ENCODE measurements at regions not wholly inside any gene's neighbourhood (a gene's known extent, or its start where the extent isn't known, plus 50 kb on each side); places are given as distances from the start of the nearest gene placed in this dataset.

- TF ChIP-seq CTCF (IDR thresholded peaks at IDR 0.05): no peak
Observed at GRCh38 chr18:45349019-45349418, 266.3 kb upstream of the SLC14A2 start.

DNA sequence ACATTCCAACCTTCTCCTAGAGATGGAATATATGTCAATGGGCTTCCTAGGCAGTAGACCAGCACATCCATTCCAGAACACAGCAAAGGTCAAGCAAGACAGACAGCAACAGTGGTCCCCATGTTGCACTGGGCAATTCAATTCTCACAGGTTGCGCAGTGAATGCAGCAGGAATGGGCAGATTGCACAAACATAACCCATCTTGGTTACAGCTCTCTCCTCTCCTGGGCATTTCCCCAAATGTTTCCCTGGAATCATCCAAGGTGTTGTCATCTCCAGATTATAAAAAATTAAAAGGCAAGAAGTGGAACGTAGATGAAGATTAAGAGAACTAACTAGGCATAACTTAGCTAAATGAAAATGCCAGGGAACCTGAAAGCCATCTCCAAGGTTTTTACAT, 265.8 kb upstream of the SLC14A2 start:
- TF ChIP-seq CTCF (IDR thresholded peaks at IDR 0.05): no peak

DNA sequence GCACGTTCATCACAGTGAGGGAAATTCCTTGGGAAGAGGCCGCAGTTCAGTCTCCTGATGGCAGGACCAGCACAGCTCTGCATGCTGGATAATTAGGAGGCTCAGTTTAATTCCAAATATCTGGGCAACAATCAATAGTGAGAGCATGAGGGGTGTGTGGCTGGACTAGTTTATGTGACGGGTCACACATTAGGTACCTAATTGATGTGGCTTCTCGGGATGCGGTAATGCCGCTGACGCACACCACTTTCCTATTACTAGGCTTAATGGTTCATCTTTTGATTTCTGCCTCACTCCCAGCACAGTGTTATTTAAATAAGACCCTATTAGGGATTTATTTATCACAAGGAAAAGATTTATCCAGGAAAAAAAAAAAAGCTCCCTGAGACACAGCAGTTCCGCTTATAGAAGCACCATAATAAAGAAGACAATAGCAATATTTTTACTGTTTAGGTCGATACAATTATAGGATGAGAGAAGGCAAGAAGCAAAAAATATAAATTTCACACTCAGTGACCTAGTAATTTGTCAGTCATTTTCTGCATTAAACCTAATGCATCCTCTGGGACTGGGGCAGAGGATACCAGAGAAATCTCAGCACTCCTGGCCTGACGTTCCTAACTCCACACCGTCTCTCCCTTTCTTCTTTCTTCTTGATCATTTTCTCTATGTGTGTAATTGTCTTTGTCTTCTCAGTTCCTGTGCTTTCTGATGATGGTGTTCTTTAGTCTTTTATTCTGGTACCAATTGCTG, 264.7 kb upstream of the SLC14A2 start:
- no peak for TF ChIP-seq CTCF (IDR thresholded peaks at IDR 0.05)

DNA sequence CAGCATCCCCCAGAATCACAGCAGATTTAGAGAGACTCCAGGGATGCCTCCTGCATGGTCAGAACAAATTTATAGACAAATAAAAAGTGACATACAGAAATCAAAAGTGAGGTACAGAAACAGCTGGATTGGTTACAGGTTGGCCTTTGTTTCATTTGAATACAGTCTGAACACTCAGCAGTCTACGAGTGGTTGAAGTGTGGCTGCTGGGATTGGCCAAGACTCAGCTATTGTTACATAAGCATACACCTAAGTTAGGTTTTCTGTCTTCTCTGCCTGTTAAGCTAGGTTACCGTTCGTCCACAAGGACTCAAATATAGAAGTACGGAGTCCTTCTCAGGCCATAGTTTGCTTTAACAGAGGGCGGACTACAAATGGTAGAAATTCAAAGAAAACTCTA, 262.4 kb upstream of the SLC14A2 start:
- no peak for TF ChIP-seq CTCF (IDR thresholded peaks at IDR 0.05)

DNA sequence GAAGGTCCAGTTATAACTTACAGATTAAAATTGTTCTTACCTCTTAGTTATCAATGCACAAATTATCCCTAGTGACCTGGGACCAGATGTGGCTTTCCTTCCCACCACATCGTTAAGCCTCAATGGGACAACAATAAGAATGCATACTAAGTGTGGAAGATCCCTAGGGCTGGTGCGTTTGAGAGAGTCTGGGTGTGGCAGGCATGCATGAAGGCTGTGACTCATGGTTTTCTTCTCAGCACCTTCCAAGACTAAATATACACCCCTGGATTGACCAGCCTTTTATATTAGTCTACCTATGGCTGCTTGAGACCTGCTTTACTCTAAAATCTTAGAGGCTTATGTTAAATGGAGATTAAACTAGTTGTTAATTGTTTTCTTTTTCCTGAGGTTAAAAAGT, 261.7 kb upstream of the SLC14A2 start:
- no peak for TF ChIP-seq CTCF (IDR thresholded peaks at IDR 0.05)

- no peak for TF ChIP-seq CTCF (IDR thresholded peaks at IDR 0.05)
Observed at GRCh38 chr18:45355944-45356520, 259.2 kb upstream of the SLC14A2 start.

DNA sequence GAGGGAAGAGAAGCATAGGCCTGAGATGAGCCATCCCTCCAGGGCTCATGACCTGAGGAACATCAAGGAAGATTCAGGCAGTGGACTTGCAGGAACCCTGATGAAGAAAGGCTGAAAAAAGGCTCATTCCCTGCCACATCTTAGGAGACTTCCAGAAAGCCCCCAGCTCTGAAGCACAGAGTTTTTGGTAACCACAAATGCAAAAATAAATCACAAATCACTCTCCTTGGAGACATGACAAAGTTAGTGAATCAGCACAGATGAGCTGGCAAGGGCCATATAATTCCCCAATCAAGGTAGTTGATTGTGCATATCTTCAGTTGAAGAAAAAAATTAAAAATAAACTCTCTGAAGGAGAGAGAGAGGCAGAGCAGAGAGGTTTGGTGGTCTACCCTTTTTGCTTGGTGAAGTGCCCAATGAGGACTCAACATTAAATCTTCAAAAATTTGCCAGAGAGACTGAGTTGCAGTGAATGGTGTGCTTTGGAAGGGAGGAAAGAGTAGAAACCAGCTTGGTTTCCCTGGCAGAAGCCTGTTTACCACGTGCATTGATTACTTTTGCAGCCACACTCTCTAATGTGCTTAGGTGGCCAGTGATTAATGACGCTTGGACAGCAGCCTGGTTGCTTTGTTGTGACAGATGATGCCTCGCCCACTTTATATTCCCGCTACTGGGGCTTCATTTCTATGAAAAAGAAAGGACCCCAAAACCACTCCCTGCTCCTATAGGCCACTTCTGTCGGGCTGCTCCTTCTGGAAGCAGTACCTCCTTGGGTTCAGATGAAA, 257.4 kb upstream of the SLC14A2 start:
- no peak for TF ChIP-seq CTCF (IDR thresholded peaks at IDR 0.05)

Data from LNCAP (cell line).